ENCODE measurements at regions not wholly inside any gene's neighbourhood (a gene's known extent, or its start where the extent isn't known, plus 50 kb on each side); places are given as distances from the start of the nearest gene placed in this dataset.

GRCh38 chr12:75764091-75764841 lies 252.9 kb upstream of the KRR1 start:
- no peak for DNase-seq (ENCODE audit: low read depth, low spot score)

GRCh38 chr12:75760573-75761294 lies 249.3 kb upstream of the KRR1 start:
- H3K27me3 ChIP-seq (ENCODE audit: control insufficient read depth, insufficient read depth, low read length): no peaks in the 10 kb centered on the region
- no peak overlapping the region for H3K4me3 ChIP-seq (ENCODE audit: low read length)
- no peaks in the 10 kb centered on the region for H3K4me1 ChIP-seq (ENCODE audit: control insufficient read depth, insufficient read depth, low read length)
- WGBS (ENCODE audit: insufficient coverage, insufficient read length): no CpG with 5 or more reads among the region's 7 CpGs
- H3K36me3 ChIP-seq (ENCODE audit: control insufficient read depth, insufficient read depth, low read length): no peaks in the 10 kb centered on the region
- no peak for DNase-seq (ENCODE audit: low read depth, low spot score)
- no peak overlapping the region for H3K27ac ChIP-seq (ENCODE audit: low read length)
- no peaks in the 10 kb centered on the region for H3K9me3 ChIP-seq (ENCODE audit: control insufficient read depth, insufficient read depth, low read length)

More at GRCh38 chr12:75764091-75764841, 252.9 kb upstream of the KRR1 start:
- Histone ChIP-seq H3K4me1 (ENCODE audit: control insufficient read depth, insufficient read depth, low read length) (peaks cover 3% of the 10 kb centered on the region; the same call in 1 of the 2 replicates), H3K27ac (ENCODE audit: low read length) (no peak overlapping the region), H3K27me3 (ENCODE audit: control insufficient read depth, insufficient read depth, low read length) (no peaks in the 10 kb centered on the region), H3K4me3 (ENCODE audit: low read length) (no peak overlapping the region), H3K9me3 (ENCODE audit: control insufficient read depth, insufficient read depth, low read length) (no peaks in the 10 kb centered on the region), H3K36me3 (ENCODE audit: control insufficient read depth, insufficient read depth, low read length) (no peaks in the 10 kb centered on the region)
- no CpG with 5 or more reads among the region's 5 CpGs for WGBS (ENCODE audit: insufficient coverage, insufficient read length)

GRCh38 chr12:75759842-75760572 lies 248.6 kb upstream of the KRR1 start:
- no CpG with 5 or more reads among the region's 3 CpGs for WGBS (ENCODE audit: insufficient coverage, insufficient read length)
- Histone ChIP-seq H3K27me3 (ENCODE audit: control insufficient read depth, insufficient read depth, low read length) (no peaks in the 10 kb centered on the region), H3K4me1 (ENCODE audit: control insufficient read depth, insufficient read depth, low read length) (no peaks in the 10 kb centered on the region), H3K9me3 (ENCODE audit: control insufficient read depth, insufficient read depth, low read length) (no peaks in the 10 kb centered on the region), H3K36me3 (ENCODE audit: control insufficient read depth, insufficient read depth, low read length) (no peaks in the 10 kb centered on the region), H3K27ac (ENCODE audit: low read length) (no peak overlapping the region), H3K4me3 (ENCODE audit: low read length) (no peak overlapping the region)
- no peak for DNase-seq (ENCODE audit: low read depth, low spot score)

DNA sequence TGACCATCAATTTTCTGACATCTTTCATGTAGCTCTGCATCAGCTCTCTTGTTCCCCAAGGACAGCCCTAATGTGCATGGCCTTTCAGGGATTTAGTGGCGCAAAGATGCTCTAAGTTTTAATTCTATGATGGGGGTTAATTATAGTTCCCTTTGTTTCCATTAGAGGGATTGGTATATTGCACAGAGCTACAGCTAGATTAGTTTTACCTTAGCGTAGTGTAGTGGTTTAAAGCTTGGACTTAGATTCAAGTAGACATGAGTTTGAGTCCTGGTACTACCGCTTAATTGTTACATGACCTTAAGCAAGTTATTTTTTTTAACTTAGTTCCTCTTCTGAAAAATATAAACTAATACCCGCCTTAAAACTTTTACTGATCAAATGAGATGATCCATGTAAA lies 247.8 kb upstream of the KRR1 start:
- no peaks in the 10 kb centered on the region for H3K9me3 ChIP-seq (ENCODE audit: control insufficient read depth, insufficient read depth, low read length)
- no peak overlapping the region for H3K27ac ChIP-seq (ENCODE audit: low read length)
- no peaks in the 10 kb centered on the region for H3K36me3 ChIP-seq (ENCODE audit: control insufficient read depth, insufficient read depth, low read length)
- WGBS (ENCODE audit: insufficient coverage, insufficient read length): no CpG with 5 or more reads among the region's 4 CpGs
- no peak overlapping the region for H3K4me3 ChIP-seq (ENCODE audit: low read length)
- no peaks in the 10 kb centered on the region for H3K4me1 ChIP-seq (ENCODE audit: control insufficient read depth, insufficient read depth, low read length)
- no peaks in the 10 kb centered on the region for H3K27me3 ChIP-seq (ENCODE audit: control insufficient read depth, insufficient read depth, low read length)
- DNase-seq (ENCODE audit: low read depth, low spot score): no peak

DNA sequence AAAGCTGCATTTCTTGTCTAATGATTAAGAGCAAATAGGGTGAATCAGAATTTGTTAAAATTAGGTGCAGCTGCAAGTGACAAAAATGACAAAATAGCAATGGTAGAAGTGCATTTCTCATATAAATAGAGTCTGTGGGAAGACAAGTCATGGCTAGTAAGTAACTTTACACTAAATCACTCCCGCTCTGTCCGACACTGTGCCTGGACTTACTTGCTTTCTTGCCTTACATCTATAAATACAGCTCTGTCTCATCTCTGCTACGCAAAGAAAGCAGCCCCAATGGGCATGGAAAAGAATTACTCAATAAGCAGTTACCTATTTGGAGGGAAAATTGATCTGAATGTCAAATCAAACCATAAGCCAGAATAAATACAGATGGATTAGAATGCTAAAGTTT lies 245.4 kb upstream of the KRR1 start:
- DNase-seq (ENCODE audit: low read depth, low spot score): no peak
- whole genome bisulfite sequencing (ENCODE audit: insufficient coverage, insufficient read length): no CpG with 5 or more reads among the region's 3 CpGs
- Histone ChIP-seq H3K36me3 (ENCODE audit: control insufficient read depth, insufficient read depth, low read length) (no peaks in the 10 kb centered on the region), H3K27ac (ENCODE audit: low read length) (no peak overlapping the region), H3K4me1 (ENCODE audit: control insufficient read depth, insufficient read depth, low read length) (no peaks in the 10 kb centered on the region), H3K4me3 (ENCODE audit: low read length) (no peak overlapping the region), H3K9me3 (ENCODE audit: control insufficient read depth, insufficient read depth, low read length) (no peaks in the 10 kb centered on the region), H3K27me3 (ENCODE audit: control insufficient read depth, insufficient read depth, low read length) (no peaks in the 10 kb centered on the region)

GRCh38 chr12:75756111-75756510 lies 244.7 kb upstream of the KRR1 start:
- Histone ChIP-seq H3K9me3 (ENCODE audit: control insufficient read depth, insufficient read depth, low read length) (no peaks in the 10 kb centered on the region), H3K4me3 (ENCODE audit: low read length) (no peak overlapping the region), H3K27me3 (ENCODE audit: control insufficient read depth, insufficient read depth, low read length) (no peaks in the 10 kb centered on the region), H3K4me1 (ENCODE audit: control insufficient read depth, insufficient read depth, low read length) (no peaks in the 10 kb centered on the region), H3K27ac (ENCODE audit: low read length) (no peak overlapping the region), H3K36me3 (ENCODE audit: control insufficient read depth, insufficient read depth, low read length) (no peaks in the 10 kb centered on the region)
- no peak for DNase-seq (ENCODE audit: low read depth, low spot score)

- no peaks in the 10 kb centered on the region for H3K36me3 ChIP-seq (ENCODE audit: control insufficient read depth, insufficient read depth, low read length)
- no peak for DNase-seq (ENCODE audit: low read depth, low spot score)
Measured at GRCh38 chr12:75754698-75755097, 243.3 kb upstream of the KRR1 start.

DNA sequence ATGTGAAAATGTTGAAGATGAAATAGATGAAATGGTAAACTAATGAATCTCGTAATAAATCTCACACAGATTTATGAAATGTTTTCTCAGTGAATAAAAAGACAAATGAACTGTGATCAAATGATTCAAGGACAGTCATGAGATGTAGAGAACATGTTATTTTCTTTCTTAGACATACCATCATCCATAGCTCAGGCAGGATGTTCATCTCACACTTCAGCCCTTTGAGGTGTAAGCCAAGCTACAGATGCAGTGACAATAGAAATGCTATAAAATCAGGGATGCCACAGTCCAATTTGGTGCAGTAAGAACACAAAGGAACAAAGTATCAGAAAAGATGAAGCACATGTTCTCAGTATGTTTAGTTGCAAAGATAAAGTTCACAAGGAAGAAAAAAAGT lies 242.7 kb upstream of the KRR1 start:
- DNase-seq (ENCODE audit: low read depth, low spot score): no peak
- WGBS (ENCODE audit: insufficient coverage, insufficient read length): 100% methylated on average over 1 of the region's 1 CpG

More at GRCh38 chr12:75754698-75755097, 243.3 kb upstream of the KRR1 start:
- no peaks in the 10 kb centered on the region for H3K9me3 ChIP-seq (ENCODE audit: control insufficient read depth, insufficient read depth, low read length)
- H3K4me1 ChIP-seq (ENCODE audit: control insufficient read depth, insufficient read depth, low read length): no peaks in the 10 kb centered on the region
- H3K27ac ChIP-seq (ENCODE audit: low read length): no peak overlapping the region
- no peak overlapping the region for H3K4me3 ChIP-seq (ENCODE audit: low read length)
- H3K27me3 ChIP-seq (ENCODE audit: control insufficient read depth, insufficient read depth, low read length): no peaks in the 10 kb centered on the region

DNA sequence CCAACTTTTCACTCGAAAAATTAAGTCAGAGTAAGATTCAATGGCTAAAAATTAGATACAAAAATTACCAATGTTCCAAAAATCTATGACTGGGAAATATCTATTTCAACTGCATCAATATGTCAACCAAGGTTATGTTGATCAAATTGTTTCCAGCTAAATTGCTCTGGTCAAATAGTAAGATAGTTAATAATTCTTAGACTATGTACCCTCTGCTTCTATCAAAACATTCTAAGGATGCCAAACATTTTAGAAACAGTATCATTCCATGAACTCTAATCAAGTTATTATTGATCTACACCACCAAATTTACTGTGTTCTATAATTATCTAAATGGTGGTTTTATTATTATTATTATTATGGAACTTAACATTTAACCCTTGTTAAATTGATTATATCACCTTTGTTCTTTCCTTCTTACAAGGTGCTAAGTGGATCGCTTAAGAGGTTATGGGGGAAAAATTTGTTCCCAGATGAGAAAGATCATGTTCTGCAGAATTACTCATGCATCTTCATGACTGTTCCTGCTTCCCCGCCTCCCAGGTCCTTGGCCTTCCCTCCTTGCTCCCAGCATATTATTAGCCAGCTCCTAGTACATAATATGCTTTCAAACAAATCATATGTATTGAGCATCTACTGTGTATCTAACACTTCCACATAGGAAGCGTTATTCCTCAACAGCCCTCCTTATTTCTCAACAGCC lies 240.5 kb upstream of the KRR1 start:
- WGBS (ENCODE audit: insufficient coverage, insufficient read length): no CpG with 5 or more reads among the region's 4 CpGs
- Histone ChIP-seq H3K36me3 (ENCODE audit: control insufficient read depth, insufficient read depth, low read length) (no peaks in the 10 kb centered on the region), H3K4me3 (ENCODE audit: low read length) (no peak overlapping the region), H3K9me3 (ENCODE audit: control insufficient read depth, insufficient read depth, low read length) (no peaks in the 10 kb centered on the region), H3K27ac (ENCODE audit: low read length) (no peak overlapping the region), H3K27me3 (ENCODE audit: control insufficient read depth, insufficient read depth, low read length) (no peaks in the 10 kb centered on the region), H3K4me1 (ENCODE audit: control insufficient read depth, insufficient read depth, low read length) (no peaks in the 10 kb centered on the region)
- DNase-seq (ENCODE audit: low read depth, low spot score): no peak

More for the DNA sequence above, 242.7 kb upstream of the KRR1 start:
- Histone ChIP-seq H3K36me3 (ENCODE audit: control insufficient read depth, insufficient read depth, low read length) (no peaks in the 10 kb centered on the region), H3K4me3 (ENCODE audit: low read length) (no peak overlapping the region), H3K27me3 (ENCODE audit: control insufficient read depth, insufficient read depth, low read length) (no peaks in the 10 kb centered on the region), H3K27ac (ENCODE audit: low read length) (no peak overlapping the region), H3K4me1 (ENCODE audit: control insufficient read depth, insufficient read depth, low read length) (no peaks in the 10 kb centered on the region), H3K9me3 (ENCODE audit: control insufficient read depth, insufficient read depth, low read length) (no peaks in the 10 kb centered on the region)

GRCh38 chr12:75750716-75751306 lies 239.4 kb upstream of the KRR1 start:
- no peak for DNase-seq (ENCODE audit: low read depth, low spot score)

More at GRCh38 chr12:75750716-75751306, 239.4 kb upstream of the KRR1 start:
- no peak overlapping the region for H3K4me3 ChIP-seq (ENCODE audit: low read length)
- WGBS (ENCODE audit: insufficient coverage, insufficient read length): no CpG with 5 or more reads among the region's 4 CpGs
- H3K27ac ChIP-seq (ENCODE audit: low read length): no peak overlapping the region
- H3K36me3 ChIP-seq (ENCODE audit: control insufficient read depth, insufficient read depth, low read length): no peaks in the 10 kb centered on the region
- no peaks in the 10 kb centered on the region for H3K9me3 ChIP-seq (ENCODE audit: control insufficient read depth, insufficient read depth, low read length)
- H3K4me1 ChIP-seq (ENCODE audit: control insufficient read depth, insufficient read depth, low read length): no peaks in the 10 kb centered on the region
- no peaks in the 10 kb centered on the region for H3K27me3 ChIP-seq (ENCODE audit: control insufficient read depth, insufficient read depth, low read length)
